Endothelial cell of umbilical vein (primary cell): ENCODE measurements at regions not wholly inside any gene's neighbourhood (a gene's known extent, or its start where the extent isn't known, plus 50 kb on each side); places are given as distances from the start of the nearest gene placed in this dataset.

ENCODE experiments used
- CTCF ChIP-seq, 2 donors: IDR thresholded peaks; 1 replicate in 1 of 2; 2 replicates in 1 of 2; pipeline ENCODE4 v1.5.1; 2011; ENCODE audit warnings: low read length in 2 of 2, mild to moderate bottlenecking in 2 of 2, moderate library complexity in 2 of 2, control low read depth in 1 of 2, inconsistent platforms in 1 of 2, low read depth in 1 of 2; ENCODE audit not compliant: insufficient read depth in 1 of 2; ENCODE audit errors: extremely low read depth in 1 of 2
- GATA2 ChIP-seq: IDR thresholded peaks from 2 replicates; pipeline ENCODE4 v1.7.0; 2011; ENCODE audit warnings: low read depth, mild to moderate bottlenecking, moderate library complexity, mixed read lengths, low read length; ENCODE audit not compliant: insufficient read length, insufficient read depth
- POLR2AphosphoS5 ChIP-seq: IDR thresholded peaks from 2 replicates; pipeline ENCODE4 v1.6.1; 2012; ENCODE audit warnings: low read depth, mild to moderate bottlenecking, control low read depth, low read length, moderate library complexity; ENCODE audit not compliant: insufficient read depth

GRCh38 chr15:47963265-47963664, 157.5 kb upstream of the SLC24A5 start:
- TF ChIP-seq CTCF (IDR thresholded peaks at IDR 0.05; ENCODE audit: extremely low read depth in 1 of 2, insufficient read depth in 1 of 2, low read depth in 1 of 2, low read length in 2 of 2) (no peak), POLR2AphosphoS5 (no peak), GATA2 (no peak)
